Thyroid gland (tissue), 4 donors: ENCODE measurements at regions not wholly inside any gene's neighbourhood (a gene's known extent, or its start where the extent isn't known, plus 50 kb on each side); places are given as distances from the start of the nearest gene placed in this dataset.

Experiments
- DNase-seq, 2 donors: peaks; one replicate each; pipeline ENCODE4 v3.0.0-alpha.2; 2019
- H3K27ac ChIP-seq, 3 donors: fragments of 200-600 bp; sonication (generic); 1 replicate in 2 of 3; 2 replicates in 1 of 3; pipeline ENCODE4 v1.5.1; 2016 to 2019; ENCODE audit warnings: mild to moderate bottlenecking in 1 of 3, moderate library complexity in 1 of 3
- H3K27me3 ChIP-seq: fragments of 200-600 bp; sonication (generic); one replicate; pipeline ENCODE4 v1.5.1; 2019
- H3K36me3 ChIP-seq, 2 donors: fragments of 200-600 bp; sonication (generic); one replicate each; pipeline ENCODE4 v1.5.1; 2016 to 2019
- H3K4me1 ChIP-seq, 2 donors: fragments of 200-600 bp; sonication (generic); one replicate each; pipeline ENCODE4 v1.5.1; 2017 to 2019
- H3K4me3 ChIP-seq, 3 donors: fragments of 200-600 bp; sonication (generic); replicated peaks in 1 of 3; 1 replicate in 2 of 3; 2 replicates in 1 of 3; pipeline ENCODE4 v1.5.1; 2016; ENCODE audit warnings: mild to moderate bottlenecking in 1 of 3
- H3K9me3 ChIP-seq: fragments of 200-600 bp; sonication (generic); one replicate; pipeline ENCODE4 v1.5.1; 2017
- POLR2A ChIP-seq, 2 donors: fragments of 450-650 bp; IDR thresholded peaks; one replicate each; pipeline ENCODE4 v1.6.1; 2017; ENCODE audit warnings: antibody characterized with exemption in 2 of 2, mild to moderate bottlenecking in 2 of 2, moderate library complexity in 1 of 2
- WGBS, 2 donors: methylation state at CpG; one replicate each; pipeline ENCODE4 v1.1.5; 2017; 5-methylcytosine and 5-hydroxymethylcytosine counted together
- intact Hi-C: fragments of 100-400 bp; cut with DNase I; formaldehyde crosslinking; loops from one replicate; pipeline ENCODE4 v1.15.1; 2023
- TF ChIP-seq, protein P1 (sequence below), 6 experiments: fragments of 200-600 bp in 3 of 6; fragments of 450-650 bp in 3 of 6; sonication (generic) in 3 of 6; IDR thresholded peaks; one replicate each; pipeline ENCODE4 v1.5.1; 2016 to 2019; ENCODE audit warnings: antibody characterized with exemption in 6 of 6, mild to moderate bottlenecking in 2 of 6, inconsistent platforms in 1 of 6, moderate library complexity in 1 of 6

- 80 to 88% methylated on average over 1 to 3 of the region's 5 CpGs for WGBS, 2 donors
- no peak for DNase-seq
- Histone ChIP-seq H3K36me3 (no peaks in the 10 kb centered on the region), H3K4me3 (no peak overlapping the region), H3K4me1 (no peaks in the 10 kb centered on the region), H3K27ac (no peak overlapping the region), H3K9me3 (no peaks in the 10 kb centered on the region), H3K27me3 (no peaks in the 10 kb centered on the region)
- TF ChIP-seq, protein P1, sequence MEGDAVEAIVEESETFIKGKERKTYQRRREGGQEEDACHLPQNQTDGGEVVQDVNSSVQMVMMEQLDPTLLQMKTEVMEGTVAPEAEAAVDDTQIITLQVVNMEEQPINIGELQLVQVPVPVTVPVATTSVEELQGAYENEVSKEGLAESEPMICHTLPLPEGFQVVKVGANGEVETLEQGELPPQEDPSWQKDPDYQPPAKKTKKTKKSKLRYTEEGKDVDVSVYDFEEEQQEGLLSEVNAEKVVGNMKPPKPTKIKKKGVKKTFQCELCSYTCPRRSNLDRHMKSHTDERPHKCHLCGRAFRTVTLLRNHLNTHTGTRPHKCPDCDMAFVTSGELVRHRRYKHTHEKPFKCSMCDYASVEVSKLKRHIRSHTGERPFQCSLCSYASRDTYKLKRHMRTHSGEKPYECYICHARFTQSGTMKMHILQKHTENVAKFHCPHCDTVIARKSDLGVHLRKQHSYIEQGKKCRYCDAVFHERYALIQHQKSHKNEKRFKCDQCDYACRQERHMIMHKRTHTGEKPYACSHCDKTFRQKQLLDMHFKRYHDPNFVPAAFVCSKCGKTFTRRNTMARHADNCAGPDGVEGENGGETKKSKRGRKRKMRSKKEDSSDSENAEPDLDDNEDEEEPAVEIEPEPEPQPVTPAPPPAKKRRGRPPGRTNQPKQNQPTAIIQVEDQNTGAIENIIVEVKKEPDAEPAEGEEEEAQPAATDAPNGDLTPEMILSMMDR (IDR thresholded peaks at IDR 0.05) = no peak
- no peak for TF ChIP-seq POLR2A (IDR thresholded peaks at IDR 0.05)
- intact Hi-C loops = no loop called here
Observed at GRCh38 chrX:140580478-140580877, 75.6 kb upstream of the SOX3 start.

DNA sequence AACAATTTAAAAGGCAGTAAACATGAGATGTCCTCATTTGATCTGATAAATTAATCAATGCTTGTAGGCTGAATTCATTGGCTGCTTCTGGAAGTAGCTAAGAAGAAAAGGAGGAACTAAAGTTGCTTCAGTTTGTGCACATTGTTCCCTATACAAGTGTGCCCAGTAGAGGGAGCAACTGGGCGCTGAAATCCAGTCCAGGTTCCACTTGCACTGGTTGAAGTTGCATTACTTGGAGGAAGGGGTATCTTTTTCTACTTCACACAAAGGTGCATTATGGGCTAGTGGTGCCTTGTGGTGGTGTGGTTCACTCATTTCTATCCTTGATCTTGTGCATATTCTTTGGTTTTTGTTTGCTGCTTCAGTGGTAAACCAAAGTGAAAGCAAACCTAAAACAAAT lies 67.9 kb upstream of the SOX3 start:
- no peak for TF ChIP-seq POLR2A (IDR thresholded peaks at IDR 0.05)
- TF ChIP-seq, protein P1 (IDR thresholded peaks at IDR 0.05) = peak in 5 of 6 experiments; percentile 35 to 59 (median 56)
- H3K4me1 ChIP-seq = no peaks in the 10 kb centered on the region
- no peak overlapping the region for H3K27ac ChIP-seq
- peak; percentile 50 to 62 for DNase-seq
- no peak overlapping the region for H3K4me3 ChIP-seq
- H3K36me3 ChIP-seq = no peaks in the 10 kb centered on the region
- intact Hi-C loops = loop anchor here (5.0 kb wide), 1 partner anchor 95 kb away; no protein-coding TSS in a partner anchor
- H3K27me3 ChIP-seq = no peaks in the 10 kb centered on the region
- 0% methylated on average over 1 of the region's 1 CpG for WGBS, 2 donors
- H3K9me3 ChIP-seq = no peaks in the 10 kb centered on the region

GRCh38 chrX:140563893-140564292 lies 59.0 kb upstream of the SOX3 start:
- 78 to 90% methylated on average over 1 of the region's 1 CpG for WGBS, 2 donors
- intact Hi-C loops = no loop called here
- H3K36me3 ChIP-seq = no peaks in the 10 kb centered on the region
- H3K27me3 ChIP-seq = no peaks in the 10 kb centered on the region
- H3K27ac ChIP-seq = no peak overlapping the region
- no peaks in the 10 kb centered on the region for H3K4me1 ChIP-seq
- TF ChIP-seq, protein P1 (IDR thresholded peaks at IDR 0.05) = no peak
- no peak for TF ChIP-seq POLR2A (IDR thresholded peaks at IDR 0.05)
- H3K9me3 ChIP-seq = no peaks in the 10 kb centered on the region
- H3K4me3 ChIP-seq = no peak overlapping the region
- DNase-seq = no peak
